RKO (cell line): ENCODE measurements at regions not wholly inside any gene's neighbourhood (a gene's known extent, or its start where the extent isn't known, plus 50 kb on each side); places are given as distances from the start of the nearest gene placed in this dataset.

Experiments
- DNase-seq: peaks from one replicate; pipeline ENCODE4 v3.0.0-alpha.2; 2016; ENCODE audit warnings: low spot score

DNA sequence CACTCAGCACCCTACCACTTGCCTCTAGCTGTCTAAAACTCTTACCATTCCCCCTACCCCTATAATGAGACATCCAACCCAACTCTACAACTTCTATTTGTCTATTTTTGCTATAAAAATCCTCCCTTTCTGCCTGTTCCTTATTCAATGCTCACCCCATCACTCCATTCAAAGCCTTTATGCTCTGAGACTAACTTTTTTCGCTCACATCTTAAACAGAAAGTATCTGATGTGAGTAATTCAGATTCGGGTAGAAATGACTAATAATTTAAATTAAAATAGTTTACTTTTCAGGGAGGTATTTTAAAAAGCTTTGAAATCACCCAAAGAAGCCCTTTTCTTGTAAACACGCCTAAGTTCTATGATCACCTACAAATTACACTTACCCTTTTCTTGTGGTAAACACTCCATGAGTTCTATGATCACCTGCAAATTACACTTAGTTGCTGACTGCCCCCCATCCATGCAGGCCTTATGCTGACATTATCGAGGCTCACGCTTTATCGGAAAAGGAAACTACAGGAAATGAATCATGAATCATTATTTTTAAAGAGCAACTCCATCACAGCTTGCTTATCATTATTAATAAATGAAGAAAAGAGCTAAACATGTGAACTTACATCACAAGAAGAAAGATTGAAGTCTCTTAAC lies 168.7 kb upstream of the PPP1R2C start:
- DNase-seq: no peak

DNA sequence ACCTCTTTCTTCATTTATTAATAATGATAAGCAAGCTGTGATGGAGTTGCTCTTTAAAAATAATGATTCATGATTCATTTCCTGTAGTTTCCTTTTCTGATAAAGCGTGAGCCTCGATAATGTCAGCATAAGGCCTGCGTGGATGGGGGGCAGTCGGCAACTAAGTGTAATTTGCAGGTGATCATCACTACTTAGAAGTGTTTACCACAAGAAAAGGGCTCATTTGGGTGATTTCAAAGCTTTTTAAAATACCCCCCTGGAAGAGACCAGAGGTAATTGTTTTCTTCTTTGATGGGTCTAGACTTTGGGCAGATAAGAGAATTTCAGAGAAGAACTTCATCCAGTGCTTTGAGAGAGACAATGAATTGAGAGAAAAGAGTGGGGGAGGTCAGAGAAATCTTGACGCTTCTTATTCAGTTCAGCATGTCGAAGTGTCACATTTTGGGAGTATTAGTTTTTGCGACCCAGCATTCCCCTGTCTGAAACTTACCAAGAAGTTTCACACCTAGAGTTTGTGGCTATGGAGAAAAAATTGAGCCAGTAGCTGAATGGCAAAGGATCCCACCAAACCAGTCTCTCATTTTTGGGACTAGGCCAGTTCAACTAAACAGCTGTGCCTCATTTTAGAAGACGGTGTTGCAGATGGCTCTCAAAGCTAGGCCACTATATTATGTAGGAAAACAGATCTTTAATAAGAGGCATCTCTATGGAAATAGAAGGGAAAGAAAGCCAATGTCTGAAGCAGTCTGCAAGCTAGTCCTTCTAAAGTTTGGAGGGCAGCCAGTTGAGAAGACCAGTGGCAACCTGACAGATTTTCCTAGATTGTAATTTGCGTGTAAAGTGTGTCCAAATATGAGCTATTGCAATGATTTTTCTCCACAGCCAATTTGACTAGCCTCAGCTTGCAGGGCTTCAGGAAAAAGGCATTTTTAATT lies 171.0 kb upstream of the PPP1R2C start:
- no peak for DNase-seq

- no peak for DNase-seq
Measured at GRCh38 chrX:42951747-42952146, 173.8 kb upstream of the PPP1R2C start.

GRCh38 chrX:42952621-42953020 lies 174.7 kb upstream of the PPP1R2C start:
- no peak for DNase-seq

- DNase-seq: no peak
Measured at GRCh38 chrX:42954880-42955279, 176.9 kb upstream of the PPP1R2C start.

- DNase-seq: no peak
Measured at GRCh38 chrX:42955349-42955748, 177.4 kb upstream of the PPP1R2C start.

DNA sequence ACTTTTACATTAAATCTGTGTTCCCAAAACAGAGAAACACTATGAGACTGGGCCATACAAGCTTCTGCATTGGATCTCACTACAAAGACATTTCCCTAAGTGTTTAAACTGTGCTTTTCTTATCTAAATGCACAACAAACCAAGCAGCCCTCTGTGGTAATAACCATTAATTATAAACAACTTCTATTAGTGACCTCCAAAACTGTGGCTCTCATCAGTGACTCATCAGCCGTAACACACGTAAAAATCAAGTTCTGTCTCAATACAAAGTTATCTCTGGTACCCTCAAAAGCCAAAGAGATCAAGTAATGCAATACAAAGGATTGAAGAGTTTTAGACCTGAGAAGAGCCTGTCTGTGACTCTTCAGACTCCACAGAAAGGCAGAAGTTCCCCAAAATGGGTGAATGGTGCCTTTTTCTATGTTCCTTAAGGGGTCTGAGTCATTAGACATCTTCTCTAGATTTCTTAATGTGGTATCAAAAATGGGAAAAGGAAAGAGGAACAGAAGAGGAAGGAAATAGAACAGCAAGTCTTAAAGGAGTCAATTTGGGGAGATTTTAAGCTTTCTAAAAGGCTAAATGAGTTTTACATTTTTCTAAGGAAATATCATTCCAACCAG lies 189.8 kb upstream of the PPP1R2C start:
- no peak for DNase-seq

- no peak for DNase-seq
Measured at GRCh38 chrX:42973321-42973720, 195.4 kb upstream of the PPP1R2C start.

- no peak for DNase-seq
Measured at GRCh38 chrX:42975906-42976305, 197.9 kb upstream of the PPP1R2C start.

GRCh38 chrX:42976746-42977366 lies 198.9 kb upstream of the PPP1R2C start:
- DNase-seq: no peak

DNA sequence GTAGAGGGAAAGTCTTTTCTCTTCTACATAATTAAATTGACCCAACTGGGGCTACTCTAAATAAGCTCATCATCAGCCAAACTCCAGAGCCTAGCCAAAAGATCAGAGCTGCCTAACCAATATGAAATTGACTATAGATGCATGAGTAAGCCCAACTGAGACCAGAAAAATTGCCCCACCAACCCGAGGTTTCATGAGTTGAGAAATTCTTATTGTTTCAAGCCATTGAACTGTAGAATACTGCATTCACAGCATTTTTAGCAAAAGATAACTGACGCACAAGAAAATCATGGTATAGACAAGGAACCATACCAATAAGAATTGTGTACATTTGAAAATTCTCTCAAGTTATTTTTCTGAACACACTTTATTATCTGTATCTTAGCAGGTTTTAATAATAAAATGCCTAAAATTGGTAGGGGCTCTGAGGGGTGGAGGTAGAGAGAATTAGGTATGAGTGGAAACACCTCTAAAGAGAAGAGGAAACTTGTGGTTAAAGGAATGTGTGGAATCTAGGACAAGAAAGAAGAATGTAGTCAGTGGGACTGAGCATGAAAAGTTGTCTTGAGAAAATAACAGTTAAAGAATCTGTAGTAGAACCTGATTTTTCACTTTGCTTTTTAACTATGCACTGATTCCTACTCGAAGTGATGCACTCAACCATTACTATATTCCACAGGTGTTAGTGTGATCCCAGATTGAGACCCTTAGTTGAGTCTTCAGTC lies 200.9 kb upstream of the PPP1R2C start:
- DNase-seq: no peak

DNA sequence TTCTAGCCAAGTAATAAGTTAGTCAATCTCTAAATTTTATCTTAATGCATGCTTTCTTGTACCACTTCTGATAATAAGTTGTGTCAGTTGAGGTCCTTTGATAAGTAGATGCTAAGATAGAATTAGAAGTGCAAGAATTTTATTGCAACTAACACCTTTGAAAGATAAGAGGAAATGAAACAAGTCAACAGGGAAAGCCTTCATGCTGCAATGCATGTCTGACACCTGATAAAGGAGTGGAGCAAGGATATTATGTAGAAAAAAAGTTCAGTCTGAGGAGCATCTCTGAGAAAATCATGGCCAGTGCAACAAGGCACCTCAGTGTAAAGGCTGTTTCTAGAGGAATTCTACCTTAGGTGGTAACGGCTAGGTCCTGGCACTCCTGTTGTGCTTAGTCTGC lies 210.7 kb upstream of the PPP1R2C start:
- DNase-seq: no peak

GRCh38 chrX:42992199-42992943 lies 214.4 kb upstream of the PPP1R2C start:
- peak; percentile 17 for DNase-seq

GRCh38 chrX:42996861-42997260 lies 218.9 kb upstream of the PPP1R2C start:
- no peak for DNase-seq

- DNase-seq: no peak
Measured at GRCh38 chrX:43000121-43000520, 222.2 kb upstream of the PPP1R2C start.

DNA sequence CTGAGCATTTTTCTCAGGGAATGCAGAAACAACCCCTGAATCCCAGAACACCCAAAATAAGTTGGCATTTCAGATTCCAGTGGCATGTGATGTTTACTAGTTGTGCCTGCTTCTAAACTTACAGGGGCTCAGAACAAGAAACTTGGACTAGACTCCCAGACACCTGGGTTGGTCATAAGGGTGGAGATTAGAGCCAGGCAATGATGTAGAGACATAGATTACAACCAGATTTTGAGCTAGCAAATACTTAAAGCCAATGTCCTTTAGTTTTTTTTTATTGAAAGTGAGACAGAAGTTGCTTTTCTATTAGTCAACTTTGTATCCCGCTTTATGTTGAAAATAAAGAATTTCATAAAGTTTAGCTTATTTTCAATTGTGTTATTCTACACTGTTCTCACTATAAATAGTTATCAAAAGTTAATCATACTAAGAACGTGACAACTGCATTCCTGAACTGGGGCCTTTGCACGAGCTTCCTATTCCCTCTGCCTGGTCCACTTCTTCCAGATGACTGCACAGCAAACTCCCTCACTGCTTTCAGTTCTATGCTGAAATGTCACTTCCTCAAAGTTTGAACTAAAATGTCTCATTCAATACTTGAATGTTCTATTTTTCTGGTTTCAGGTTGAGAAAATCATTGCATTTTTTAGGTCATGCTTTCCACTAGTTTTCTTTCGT lies 224.7 kb upstream of the PPP1R2C start:
- DNase-seq: no peak

GRCh38 chrX:43003204-43003565 lies 225.2 kb upstream of the PPP1R2C start:
- DNase-seq: no peak

GRCh38 chrX:43003939-43004338 lies 226.0 kb upstream of the PPP1R2C start:
- no peak for DNase-seq

DNA sequence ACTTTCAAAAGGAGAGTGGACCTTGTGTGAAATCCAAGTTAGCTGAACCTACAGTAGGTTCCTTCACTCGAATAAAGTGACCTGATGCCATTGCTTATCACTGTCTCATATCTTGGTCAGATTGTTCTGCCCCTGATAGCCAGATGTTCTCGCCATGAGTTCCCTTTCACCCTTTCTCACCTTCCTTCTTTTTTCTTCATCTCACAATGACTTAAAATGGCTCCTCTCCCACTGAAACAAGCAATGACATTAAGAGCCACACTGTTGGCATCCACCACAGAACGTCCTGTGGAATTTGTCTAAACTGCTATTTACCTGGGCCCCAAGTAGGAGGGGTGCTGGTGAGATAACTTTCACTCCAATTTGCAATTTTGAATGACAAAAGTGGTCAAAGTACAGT lies 227.6 kb upstream of the PPP1R2C start:
- DNase-seq: no peak

GRCh38 chrX:43008356-43008755 lies 230.4 kb upstream of the PPP1R2C start:
- no peak for DNase-seq

GRCh38 chrX:43016021-43016420 lies 238.1 kb upstream of the PPP1R2C start:
- DNase-seq: no peak
